CD4-positive, alpha-beta T cell treated with Interleukin-2 at 100 ng/mL for 4 hours (primary cell): ENCODE measurements at regions not wholly inside any gene's neighbourhood (a gene's known extent, or its start where the extent isn't known, plus 50 kb on each side); places are given as distances from the start of the nearest gene placed in this dataset.
"Not testable (repeated sequence)": the region's sequence is repeated elsewhere in the genome, so short reads cannot be mapped to it uniquely, and the experiment has no call there.

Experiments used
- DNase-seq: peaks from one replicate; pipeline ENCODE4 v3.0.0-alpha.2; 2020; ENCODE audit warnings: low spot score

GRCh38 chr2:16464641-16465040 is 201.0 kb downstream of the CYRIA start:
- DNase-seq, result no peak

- DNase-seq, result no peak
These were observed 202.7 kb downstream of the CYRIA start for GRCh38 chr2:16462958-16463357.

- DNase-seq, result no peak
These were observed 204.0 kb downstream of the CYRIA start for GRCh38 chr2:16461672-16462071.

- DNase-seq, result no peak
These were observed 206.0 kb downstream of the CYRIA start for GRCh38 chr2:16459606-16460005.

GRCh38 chr2:16454621-16455020 is 211.0 kb downstream of the CYRIA start:
- DNase-seq, result no peak

GRCh38 chr2:16452123-16452522 is 213.5 kb downstream of the CYRIA start:
- DNase-seq, result no peak

- no peak for DNase-seq
These were observed 218.9 kb downstream of the CYRIA start for GRCh38 chr2:16446706-16447105.

GRCh38 chr2:16442971-16443370 is 222.7 kb downstream of the CYRIA start:
- DNase-seq, result no peak

GRCh38 chr2:16441431-16441830 is 224.2 kb downstream of the CYRIA start:
- no peak for DNase-seq

- DNase-seq, result no peak
These were observed 224.7 kb downstream of the CYRIA start for GRCh38 chr2:16440898-16441297.

- no peak for DNase-seq
These were observed 226.9 kb downstream of the CYRIA start for GRCh38 chr2:16438613-16439321.

GRCh38 chr2:16437189-16437588 is 228.4 kb downstream of the CYRIA start:
- no peak for DNase-seq

- DNase-seq, result no peak
These were observed 231.2 kb downstream of the CYRIA start for GRCh38 chr2:16434393-16434792.

GRCh38 chr2:16430846-16431245 is 234.8 kb downstream of the CYRIA start:
- DNase-seq, result no peak

- no peak for DNase-seq
These were observed 236.0 kb downstream of the CYRIA start for GRCh38 chr2:16429431-16430145.

GRCh38 chr2:16429002-16429401 is 236.6 kb downstream of the CYRIA start:
- DNase-seq, result no peak

GRCh38 chr2:16425462-16426336 is 239.9 kb downstream of the CYRIA start:
- DNase-seq, result no peak

- no peak for DNase-seq
These were observed 245.2 kb downstream of the CYRIA start for GRCh38 chr2:16420421-16420820.

GRCh38 chr2:16417726-16418125 is 247.9 kb downstream of the CYRIA start:
- no peak for DNase-seq

- no peak for DNase-seq
These were observed 249.0 kb downstream of the CYRIA start for GRCh38 chr2:16416651-16417050.

GRCh38 chr2:16415861-16416260 is 249.8 kb downstream of the CYRIA start:
- DNase-seq, result not testable (repeated sequence)

GRCh38 chr2:16413947-16414346 is 251.7 kb downstream of the CYRIA start:
- DNase-seq, result no peak

GRCh38 chr2:16413285-16413684 is 252.3 kb downstream of the CYRIA start:
- no peak for DNase-seq
